ENCODE measurements at regions not wholly inside any gene's neighbourhood (a gene's known extent, or its start where the extent isn't known, plus 50 kb on each side); places are given as distances from the start of the nearest gene placed in this dataset.

GRCh38 chr4:36944232-36944631 lies 300.3 kb upstream of the NWD2 start:
- H3K4me1 ChIP-seq (ENCODE audit: control insufficient read depth, extremely low read depth, insufficient read depth, low read length), result no peaks in the 10 kb centered on the region
- ChIA-PET CTCF (no interaction called here), POLR2A (no interaction called here)
- FAIRE-seq (no peak), DNase-seq (ENCODE audit: low read depth, low spot score) (no peak)
- no peaks in the 10 kb centered on the region for H3K9me1 ChIP-seq (replicated peaks; ENCODE audit: control insufficient read depth, extremely low read depth, insufficient read depth, low read length)
- BruUV-seq (replicated peaks), result no TSS peak
- intact Hi-C loops (cut with micrococcal nuclease) (no loop called here), dilution Hi-C loops (cut with MboI; ENCODE audit: extremely low pct_ligation_motif_present, low sequenced_read_pairs) (no loop called here)
- no peak overlapping the region for H3K27ac ChIP-seq (ENCODE audit: insufficient read depth, low read depth, low read length)
- H3K27me3 ChIP-seq (ENCODE audit: control insufficient read depth in 2 of 2, insufficient read depth in 2 of 2, low read length in 2 of 2), result no peaks in the 10 kb centered on the region
- H3K4me2 ChIP-seq (ENCODE audit: insufficient read depth, low read length), result no peak overlapping the region
- no peaks in the 10 kb centered on the region for H3K9me3 ChIP-seq (replicated peaks; ENCODE audit: control insufficient read depth, insufficient read depth, low read length)
- no peaks in the 10 kb centered on the region for H3K79me2 ChIP-seq (ENCODE audit: control insufficient read depth, insufficient read depth, low read length)
- H3K36me3 ChIP-seq (ENCODE audit: control insufficient read depth in 2 of 2, extremely low read depth in 1 of 2, insufficient read depth in 2 of 2, low read length in 2 of 2), result no peaks in the 10 kb centered on the region
- H3K9ac ChIP-seq (replicated peaks; ENCODE audit: extremely low read depth, insufficient read depth, low read length), result no peak overlapping the region
- no peaks in the 10 kb centered on the region for H4K20me1 ChIP-seq (replicated peaks; ENCODE audit: control insufficient read depth, extremely low read depth, insufficient read depth, low read length)
- no peak overlapping the region for H3K4me3 ChIP-seq (replicated peaks in 1 of 3; ENCODE audit: insufficient read depth in 1 of 3, low read depth in 1 of 3, low read length in 3 of 3)
- no peak overlapping the region for H2AFZ ChIP-seq (ENCODE audit: low read depth, low read length)
- TF ChIP-seq GATA2 (IDR thresholded peaks at IDR 0.05; ENCODE audit: insufficient read depth, insufficient read length, low read depth, low read length) (no peak), POLR2AphosphoS5 (IDR thresholded peaks at IDR 0.05; ENCODE audit: insufficient read depth, low read depth, low read length) (no peak), CTCF (IDR thresholded peaks at IDR 0.05; ENCODE audit: extremely low read depth in 1 of 2, insufficient read depth in 1 of 2, low read depth in 1 of 2, low read length in 2 of 2) (no peak), MAX (IDR thresholded peaks at IDR 0.05; ENCODE audit: insufficient read depth, insufficient read length) (no peak), EZH2 (IDR thresholded peaks at IDR 0.05; ENCODE audit: borderline replicate concordance, low read depth, low read length, severe bottlenecking) (no peak), JUN (IDR thresholded peaks at IDR 0.05; ENCODE audit: borderline replicate concordance, insufficient read depth, insufficient read length, low read depth) (no peak), POLR2A (IDR thresholded peaks at IDR 0.05; ENCODE audit: low read depth, low read length) (no peak), MYC (IDR thresholded peaks at IDR 0.05; ENCODE audit: low read depth, low read length) (no peak), FOS (IDR thresholded peaks at IDR 0.05; ENCODE audit: borderline replicate concordance, insufficient read depth, low read length) (no peak)
